ENCODE measurements at regions not wholly inside any gene's neighbourhood (a gene's known extent, or its start where the extent isn't known, plus 50 kb on each side); places are given as distances from the start of the nearest gene placed in this dataset.
"Not testable (repeated sequence)": the region's sequence is repeated elsewhere in the genome, so short reads cannot be mapped to it uniquely, and the experiment has no call there.

GRCh38 chr11:87634331-87634730, 540.9 kb downstream of the RAB38 start:
- DNase-seq (ENCODE audit: low spot score): no peak

GRCh38 chr11:87628957-87629356, 546.3 kb downstream of the RAB38 start:
- no peak for DNase-seq (ENCODE audit: low spot score)

- DNase-seq (ENCODE audit: low spot score): no peak
These were observed 547.1 kb downstream of the RAB38 start for GRCh38 chr11:87628026-87628580.

- not testable (repeated sequence) for DNase-seq (ENCODE audit: low spot score)
These were observed 551.5 kb downstream of the RAB38 start for GRCh38 chr11:87623531-87624365.

- DNase-seq (ENCODE audit: low spot score): no peak
These were observed 558.7 kb downstream of the RAB38 start for GRCh38 chr11:87616511-87616910.

- DNase-seq (ENCODE audit: low spot score): no peak
These were observed 566.6 kb downstream of the TMEM135 start for GRCh38 chr11:87604350-87604749.

GRCh38 chr11:87603887-87604286, 566.2 kb downstream of the TMEM135 start:
- DNase-seq (ENCODE audit: low spot score): no peak

GRCh38 chr11:87602776-87603175, 565.0 kb downstream of the TMEM135 start:
- DNase-seq (ENCODE audit: low spot score): no peak

GRCh38 chr11:87600938-87601337, 563.2 kb downstream of the TMEM135 start:
- DNase-seq (ENCODE audit: low spot score): no peak

GRCh38 chr11:87597725-87598124, 560.0 kb downstream of the TMEM135 start:
- no peak for DNase-seq (ENCODE audit: low spot score)

GRCh38 chr11:87596176-87596575, 558.4 kb downstream of the TMEM135 start:
- DNase-seq (ENCODE audit: low spot score): no peak

GRCh38 chr11:87589082-87589481, 551.3 kb downstream of the TMEM135 start:
- no peak for DNase-seq (ENCODE audit: low spot score)

GRCh38 chr11:87585613-87586012, 547.9 kb downstream of the TMEM135 start:
- not testable (repeated sequence) for DNase-seq (ENCODE audit: low spot score)

GRCh38 chr11:87583931-87584330, 546.2 kb downstream of the TMEM135 start:
- no peak for DNase-seq (ENCODE audit: low spot score)

- DNase-seq (ENCODE audit: low spot score): no peak
These were observed 537.4 kb downstream of the TMEM135 start for GRCh38 chr11:87575088-87575487.

- no peak for DNase-seq (ENCODE audit: low spot score)
These were observed 536.5 kb downstream of the TMEM135 start for GRCh38 chr11:87574193-87574592.

- DNase-seq (ENCODE audit: low spot score): no peak
These were observed 536.0 kb downstream of the TMEM135 start for GRCh38 chr11:87573708-87574107.

- DNase-seq (ENCODE audit: low spot score): no peak
These were observed 535.1 kb downstream of the TMEM135 start for GRCh38 chr11:87572881-87573280.

GRCh38 chr11:87560352-87560751, 522.6 kb downstream of the TMEM135 start:
- no peak for DNase-seq (ENCODE audit: low spot score)

- not testable (repeated sequence) for DNase-seq (ENCODE audit: low spot score)
These were observed 522.1 kb downstream of the TMEM135 start for GRCh38 chr11:87559852-87560251.

- DNase-seq (ENCODE audit: low spot score): no peak
These were observed 517.4 kb downstream of the TMEM135 start for GRCh38 chr11:87555101-87555500.

GRCh38 chr11:87548797-87549196, 511.1 kb downstream of the TMEM135 start:
- DNase-seq (ENCODE audit: low spot score): no peak

- no peak for DNase-seq (ENCODE audit: low spot score)
These were observed 508.1 kb downstream of the TMEM135 start for GRCh38 chr11:87545858-87546257.

GRCh38 chr11:87539596-87539995, 501.9 kb downstream of the TMEM135 start:
- DNase-seq (ENCODE audit: low spot score): no peak
